DOHH2 (cell line): ENCODE measurements at regions not wholly inside any gene's neighbourhood (a gene's known extent, or its start where the extent isn't known, plus 50 kb on each side); places are given as distances from the start of the nearest gene placed in this dataset.

Source experiments
- EZH2phosphoT487 ChIP-seq: fragments of 200-600 bp; sonication (generic); IDR thresholded peaks from 2 replicates; pipeline ENCODE4 v1.6.1; 2017; ENCODE audit warnings: borderline replicate concordance, mild to moderate bottlenecking, antibody characterized with exemption, low read length, moderate library complexity, mixed read lengths
- TF ChIP-seq, protein P1 (sequence below): fragments of 200-600 bp; sonication (generic); IDR thresholded peaks from one replicate; pipeline ENCODE4 v1.5.1; 2014; ENCODE audit warnings: antibody characterized with exemption, mild to moderate bottlenecking, low read depth, low read length; ENCODE audit not compliant: poor library complexity, severe bottlenecking

DNA sequence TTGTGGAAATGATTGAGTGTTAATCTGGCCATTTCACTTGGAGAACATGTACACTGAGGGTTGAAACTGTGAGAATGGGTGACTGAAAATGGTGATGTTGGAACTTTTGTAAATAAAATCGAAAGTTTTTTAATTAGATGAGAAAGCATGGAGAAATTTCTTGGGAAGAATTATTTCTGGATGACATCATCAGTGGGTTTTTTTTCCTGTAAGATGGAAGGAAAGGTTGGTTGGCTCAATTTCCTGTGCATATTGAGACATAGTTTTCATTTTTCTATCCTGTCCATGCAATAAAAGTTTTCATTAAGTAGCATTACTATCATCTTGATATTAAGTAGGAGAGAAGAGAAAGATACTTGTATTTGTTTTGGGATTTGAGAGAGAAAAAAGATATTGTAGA, 120.6 kb upstream of the HTR2A start:
- TF ChIP-seq, protein P1, sequence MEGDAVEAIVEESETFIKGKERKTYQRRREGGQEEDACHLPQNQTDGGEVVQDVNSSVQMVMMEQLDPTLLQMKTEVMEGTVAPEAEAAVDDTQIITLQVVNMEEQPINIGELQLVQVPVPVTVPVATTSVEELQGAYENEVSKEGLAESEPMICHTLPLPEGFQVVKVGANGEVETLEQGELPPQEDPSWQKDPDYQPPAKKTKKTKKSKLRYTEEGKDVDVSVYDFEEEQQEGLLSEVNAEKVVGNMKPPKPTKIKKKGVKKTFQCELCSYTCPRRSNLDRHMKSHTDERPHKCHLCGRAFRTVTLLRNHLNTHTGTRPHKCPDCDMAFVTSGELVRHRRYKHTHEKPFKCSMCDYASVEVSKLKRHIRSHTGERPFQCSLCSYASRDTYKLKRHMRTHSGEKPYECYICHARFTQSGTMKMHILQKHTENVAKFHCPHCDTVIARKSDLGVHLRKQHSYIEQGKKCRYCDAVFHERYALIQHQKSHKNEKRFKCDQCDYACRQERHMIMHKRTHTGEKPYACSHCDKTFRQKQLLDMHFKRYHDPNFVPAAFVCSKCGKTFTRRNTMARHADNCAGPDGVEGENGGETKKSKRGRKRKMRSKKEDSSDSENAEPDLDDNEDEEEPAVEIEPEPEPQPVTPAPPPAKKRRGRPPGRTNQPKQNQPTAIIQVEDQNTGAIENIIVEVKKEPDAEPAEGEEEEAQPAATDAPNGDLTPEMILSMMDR = no peak
- no peak for TF ChIP-seq EZH2phosphoT487
